Activated T-cell treated with anti-CD3 and anti-CD28 coated beads, Interleukin-2, amount 50 U/mL, for 4 hours (primary cell): ENCODE measurements at regions not wholly inside any gene's neighbourhood (a gene's known extent, or its start where the extent isn't known, plus 50 kb on each side); places are given as distances from the start of the nearest gene placed in this dataset.

Experiments used
- ATAC-seq, 2 donors: fragments of 200-7000 bp; cut with Tn5 transposase; one replicate each; pipeline ENCODE4 v1.10.0; 2021
- DNase-seq: peaks from one replicate; pipeline ENCODE4 v3.0.0-alpha.2; 2020
- H3K27me3 Mint-ChIP-seq: one replicate; pipeline ENCODE4 v1.8.0; 2021; ENCODE audit warnings: low read depth, mixed read lengths
- H3K36me3 Mint-ChIP-seq: one replicate; pipeline ENCODE4 v1.8.0; 2022; ENCODE audit warnings: mixed read lengths; ENCODE audit not compliant: insufficient read depth
- H3K4me1 Mint-ChIP-seq: one replicate; pipeline ENCODE4 v1.8.0; 2021; ENCODE audit warnings: low read depth, mixed read lengths
- H3K4me3 Mint-ChIP-seq: one replicate; pipeline ENCODE4 v1.8.0; 2021; ENCODE audit warnings: mild to moderate bottlenecking, moderate library complexity, mixed read lengths
- H3K9me3 Mint-ChIP-seq: one replicate; pipeline ENCODE4 v1.8.0; 2021; ENCODE audit warnings: mixed read lengths

- no peaks in the 10 kb centered on the region for H3K4me1 Mint-ChIP-seq
- H3K27me3 Mint-ChIP-seq, result peaks cover 7% of the 10 kb centered on the region
- no peaks in the 10 kb centered on the region for H3K9me3 Mint-ChIP-seq
- no peak for DNase-seq
- H3K36me3 Mint-ChIP-seq, result no peaks in the 10 kb centered on the region
- no peak for ATAC-seq
- no peak overlapping the region for H3K4me3 Mint-ChIP-seq
Measured at GRCh38 chr6:100996409-100996808, 115.3 kb upstream of the ASCC3 start.

- Mint-ChIP-seq H3K9me3 (no peaks in the 10 kb centered on the region), H3K36me3 (no peaks in the 10 kb centered on the region), H3K4me3 (no peak overlapping the region), H3K27me3 (peaks cover 7% of the 10 kb centered on the region), H3K4me1 (no peaks in the 10 kb centered on the region)
- no peak for DNase-seq
- ATAC-seq, result no peak
Measured at GRCh38 chr6:100998111-100998510, 117.0 kb upstream of the ASCC3 start.

- no peak for DNase-seq
Measured at GRCh38 chr6:100999034-100999597, 118.0 kb upstream of the ASCC3 start.

GRCh38 chr6:101000341-101000740 lies 119.2 kb upstream of the ASCC3 start:
- Mint-ChIP-seq H3K36me3 (no peaks in the 10 kb centered on the region), H3K9me3 (no peaks in the 10 kb centered on the region), H3K4me1 (no peaks in the 10 kb centered on the region), H3K27me3 (peaks cover 7% of the 10 kb centered on the region), H3K4me3 (no peak overlapping the region)
- ATAC-seq (no peak), DNase-seq (no peak)

More at GRCh38 chr6:100999034-100999597, 118.0 kb upstream of the ASCC3 start:
- peaks cover 7% of the 10 kb centered on the region for H3K27me3 Mint-ChIP-seq
- H3K9me3 Mint-ChIP-seq, result no peaks in the 10 kb centered on the region
- H3K4me1 Mint-ChIP-seq, result no peaks in the 10 kb centered on the region
- H3K36me3 Mint-ChIP-seq, result no peaks in the 10 kb centered on the region
- no peak overlapping the region for H3K4me3 Mint-ChIP-seq
- ATAC-seq, result no peak

GRCh38 chr6:101001012-101001411 lies 119.9 kb upstream of the ASCC3 start:
- no peaks in the 10 kb centered on the region for H3K4me1 Mint-ChIP-seq
- no peak overlapping the region for H3K4me3 Mint-ChIP-seq
- no peak for ATAC-seq

GRCh38 chr6:101001607-101002006 lies 120.5 kb upstream of the ASCC3 start:
- H3K9me3 Mint-ChIP-seq, result no peaks in the 10 kb centered on the region
- peaks cover 7% of the 10 kb centered on the region for H3K27me3 Mint-ChIP-seq
- no peak for DNase-seq
- H3K4me1 Mint-ChIP-seq, result no peaks in the 10 kb centered on the region
- H3K36me3 Mint-ChIP-seq, result no peaks in the 10 kb centered on the region
- no peak overlapping the region for H3K4me3 Mint-ChIP-seq
- no peak for ATAC-seq

More at GRCh38 chr6:101001012-101001411, 119.9 kb upstream of the ASCC3 start:
- Mint-ChIP-seq H3K9me3 (no peaks in the 10 kb centered on the region), H3K27me3 (peaks cover 7% of the 10 kb centered on the region), H3K36me3 (no peaks in the 10 kb centered on the region)
- DNase-seq, result no peak

GRCh38 chr6:101003075-101003474 lies 121.9 kb upstream of the ASCC3 start:
- Mint-ChIP-seq H3K4me3 (no peak overlapping the region), H3K9me3 (no peaks in the 10 kb centered on the region), H3K27me3 (peaks cover 7% of the 10 kb centered on the region), H3K36me3 (no peaks in the 10 kb centered on the region), H3K4me1 (no peaks in the 10 kb centered on the region)
- ATAC-seq (no peak), DNase-seq (no peak)

- Mint-ChIP-seq H3K4me3 (peak overlapping the region; percentile 17), H3K4me1 (peaks cover 28% of the 10 kb centered on the region), H3K9me3 (no peaks in the 10 kb centered on the region), H3K27me3 (no peaks in the 10 kb centered on the region), H3K36me3 (no peaks in the 10 kb centered on the region)
- no peak for DNase-seq
- ATAC-seq, result peak in 1 of 2 donors; percentile 30
Measured at GRCh38 chr6:101011186-101011585, 130.1 kb upstream of the ASCC3 start.

- Mint-ChIP-seq H3K36me3 (no peaks in the 10 kb centered on the region), H3K4me1 (peaks cover 28% of the 10 kb centered on the region), H3K27me3 (no peaks in the 10 kb centered on the region), H3K9me3 (no peaks in the 10 kb centered on the region), H3K4me3 (no peak overlapping the region)
- DNase-seq (no peak), ATAC-seq (no peak)
Measured at GRCh38 chr6:101013612-101014195, 132.6 kb upstream of the ASCC3 start.

- H3K9me3 Mint-ChIP-seq, result no peaks in the 10 kb centered on the region
- H3K27me3 Mint-ChIP-seq, result peaks cover 2% of the 10 kb centered on the region
- H3K4me3 Mint-ChIP-seq, result no peak overlapping the region
- no peaks in the 10 kb centered on the region for H3K36me3 Mint-ChIP-seq
- DNase-seq (no peak), ATAC-seq (no peak)
- peaks cover 27% of the 10 kb centered on the region for H3K4me1 Mint-ChIP-seq
Measured at GRCh38 chr6:101015541-101015940, 134.4 kb upstream of the ASCC3 start.

GRCh38 chr6:101016163-101016562 lies 135.0 kb upstream of the ASCC3 start:
- Mint-ChIP-seq H3K9me3 (no peaks in the 10 kb centered on the region), H3K36me3 (no peaks in the 10 kb centered on the region), H3K4me3 (no peak overlapping the region), H3K27me3 (peaks cover 2% of the 10 kb centered on the region), H3K4me1 (peaks cover 21% of the 10 kb centered on the region)
- ATAC-seq (no peak), DNase-seq (no peak)

GRCh38 chr6:101018157-101018556 lies 137.0 kb upstream of the ASCC3 start:
- peaks cover 2% of the 10 kb centered on the region for H3K27me3 Mint-ChIP-seq
- H3K9me3 Mint-ChIP-seq, result no peaks in the 10 kb centered on the region
- ATAC-seq (no peak), DNase-seq (no peak)
- H3K4me1 Mint-ChIP-seq, result peaks cover 5% of the 10 kb centered on the region
- no peaks in the 10 kb centered on the region for H3K36me3 Mint-ChIP-seq
- H3K4me3 Mint-ChIP-seq, result no peak overlapping the region

- peaks cover 2% of the 10 kb centered on the region for H3K27me3 Mint-ChIP-seq
- no peaks in the 10 kb centered on the region for H3K36me3 Mint-ChIP-seq
- no peak overlapping the region for H3K4me3 Mint-ChIP-seq
- DNase-seq, result no peak
- H3K4me1 Mint-ChIP-seq, result no peaks in the 10 kb centered on the region
- no peaks in the 10 kb centered on the region for H3K9me3 Mint-ChIP-seq
- no peak for ATAC-seq
Measured at GRCh38 chr6:101021504-101021903, 140.4 kb upstream of the ASCC3 start.

GRCh38 chr6:101042966-101043365 lies 161.8 kb upstream of the ASCC3 start:
- H3K4me1 Mint-ChIP-seq, result no peaks in the 10 kb centered on the region

GRCh38 chr6:101058296-101058695 lies 177.2 kb upstream of the ASCC3 start:
- ATAC-seq, result no peak
- DNase-seq, result no peak
- H3K4me3 Mint-ChIP-seq, result no peak overlapping the region
- H3K4me1 Mint-ChIP-seq, result no peaks in the 10 kb centered on the region
- H3K36me3 Mint-ChIP-seq, result no peaks in the 10 kb centered on the region
- H3K9me3 Mint-ChIP-seq, result peaks cover 3% of the 10 kb centered on the region
- no peaks in the 10 kb centered on the region for H3K27me3 Mint-ChIP-seq

More at GRCh38 chr6:101042966-101043365, 161.8 kb upstream of the ASCC3 start:
- Mint-ChIP-seq H3K36me3 (no peaks in the 10 kb centered on the region), H3K27me3 (no peaks in the 10 kb centered on the region), H3K4me3 (no peak overlapping the region), H3K9me3 (peaks cover 3% of the 10 kb centered on the region)
- no peak for DNase-seq
- ATAC-seq, result no peak
